ENCODE measurements at regions not wholly inside any gene's neighbourhood (a gene's known extent, or its start where the extent isn't known, plus 50 kb on each side); places are given as distances from the start of the nearest gene placed in this dataset.

DNA sequence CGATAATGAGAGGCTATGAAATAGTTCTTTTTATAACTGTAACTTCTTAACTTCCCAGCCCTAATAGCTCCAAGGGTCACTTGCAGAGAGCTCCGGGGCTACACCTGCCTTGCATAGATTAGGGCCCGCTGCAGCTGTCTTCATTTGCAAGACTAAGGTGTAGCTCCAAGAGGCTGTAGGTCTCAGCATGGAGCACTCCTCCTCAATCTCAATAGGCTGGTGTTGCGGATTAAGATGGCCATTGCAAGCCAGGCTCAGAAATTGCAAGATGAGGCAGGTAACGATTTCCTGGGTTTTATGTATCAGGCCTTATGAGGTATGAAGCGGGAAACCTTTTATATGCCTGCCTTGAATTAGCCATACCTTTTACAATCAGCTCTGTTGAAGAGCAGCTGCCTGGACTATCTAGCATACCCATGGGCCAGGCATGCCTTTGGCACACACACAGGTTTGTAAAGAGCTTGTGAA, 185.7 kb downstream of the TM9SF2 start:
- no peaks in the 10 kb centered on the region for H4K20me1 ChIP-seq (ENCODE audit: insufficient read depth, low read length)
- H3K79me2 ChIP-seq (ENCODE audit: low read length): no peaks in the 10 kb centered on the region
- TF ChIP-seq, protein P1, sequence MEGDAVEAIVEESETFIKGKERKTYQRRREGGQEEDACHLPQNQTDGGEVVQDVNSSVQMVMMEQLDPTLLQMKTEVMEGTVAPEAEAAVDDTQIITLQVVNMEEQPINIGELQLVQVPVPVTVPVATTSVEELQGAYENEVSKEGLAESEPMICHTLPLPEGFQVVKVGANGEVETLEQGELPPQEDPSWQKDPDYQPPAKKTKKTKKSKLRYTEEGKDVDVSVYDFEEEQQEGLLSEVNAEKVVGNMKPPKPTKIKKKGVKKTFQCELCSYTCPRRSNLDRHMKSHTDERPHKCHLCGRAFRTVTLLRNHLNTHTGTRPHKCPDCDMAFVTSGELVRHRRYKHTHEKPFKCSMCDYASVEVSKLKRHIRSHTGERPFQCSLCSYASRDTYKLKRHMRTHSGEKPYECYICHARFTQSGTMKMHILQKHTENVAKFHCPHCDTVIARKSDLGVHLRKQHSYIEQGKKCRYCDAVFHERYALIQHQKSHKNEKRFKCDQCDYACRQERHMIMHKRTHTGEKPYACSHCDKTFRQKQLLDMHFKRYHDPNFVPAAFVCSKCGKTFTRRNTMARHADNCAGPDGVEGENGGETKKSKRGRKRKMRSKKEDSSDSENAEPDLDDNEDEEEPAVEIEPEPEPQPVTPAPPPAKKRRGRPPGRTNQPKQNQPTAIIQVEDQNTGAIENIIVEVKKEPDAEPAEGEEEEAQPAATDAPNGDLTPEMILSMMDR (IDR thresholded peaks at IDR 0.05; ENCODE audit: low read depth, low read length): no peak
- TF ChIP-seq EZH2phosphoT487 (IDR thresholded peaks at IDR 0.05; ENCODE audit: low read depth): no peak
- no peak overlapping the region for H3K4me2 ChIP-seq (ENCODE audit: low read length)
- no peak overlapping the region for H3K27ac ChIP-seq (ENCODE audit: low read length)
- H3K9ac ChIP-seq (ENCODE audit: low read length): no peak overlapping the region
- peaks cover 22% of the 10 kb centered on the region for H3K4me1 ChIP-seq (ENCODE audit: low read length)
- H2AFZ ChIP-seq (ENCODE audit: low read depth, low read length): no peak overlapping the region
- no peak overlapping the region for H3K4me3 ChIP-seq (ENCODE audit: low read length)
- no peaks in the 10 kb centered on the region for H3K9me3 ChIP-seq (ENCODE audit: insufficient read depth, low read length)
- no peaks in the 10 kb centered on the region for H3K36me3 ChIP-seq (replicated peaks; ENCODE audit: low read depth, low read length)
- no peaks in the 10 kb centered on the region for H3K27me3 ChIP-seq (ENCODE audit: low read depth, low read length)

DNA sequence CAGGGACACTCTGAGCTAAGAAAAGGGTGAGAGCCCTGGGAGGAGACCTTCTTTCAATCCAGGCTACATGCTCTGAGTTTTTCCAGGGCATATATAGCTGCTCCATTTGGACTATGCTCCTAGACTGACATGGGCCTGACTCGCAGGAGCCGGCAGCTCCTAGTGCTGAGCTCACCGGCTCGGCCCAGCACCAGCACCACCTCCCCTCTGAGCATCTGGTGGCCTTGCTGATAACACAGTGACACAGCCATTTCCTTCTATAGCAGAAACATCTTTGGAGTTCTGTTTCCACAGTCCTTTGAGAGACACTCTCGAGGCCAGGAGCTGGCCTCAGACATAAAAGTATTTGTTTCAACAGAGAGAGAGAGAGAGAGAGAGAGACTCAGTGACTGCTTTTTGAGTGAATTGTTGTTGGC, 184.9 kb downstream of the TM9SF2 start:
- H3K27ac ChIP-seq (ENCODE audit: low read length): no peak overlapping the region
- H3K4me3 ChIP-seq (ENCODE audit: low read length): no peak overlapping the region
- H3K9ac ChIP-seq (ENCODE audit: low read length): no peak overlapping the region

DNA sequence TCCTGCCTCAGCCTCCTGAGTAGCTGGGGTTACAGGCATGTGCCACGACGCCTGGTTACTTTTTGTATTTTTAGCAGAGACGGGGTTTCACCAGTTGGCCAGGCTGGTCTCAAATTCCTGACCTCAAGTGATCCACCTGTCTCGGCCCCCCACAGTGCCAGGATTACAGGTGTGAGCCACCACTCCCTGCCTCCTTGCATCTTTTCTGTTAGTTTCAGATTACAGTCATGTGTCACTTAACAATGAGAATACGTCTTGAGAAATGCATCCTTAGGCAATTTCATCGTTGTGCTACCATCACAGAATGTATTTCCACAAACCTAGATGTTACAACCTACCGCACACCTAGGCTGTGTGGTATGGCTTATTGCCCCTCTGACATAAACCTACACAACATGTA, 180.4 kb downstream of the TM9SF2 start:
- H3K4me2 ChIP-seq (ENCODE audit: low read length): no peak overlapping the region
- no peaks in the 10 kb centered on the region for H3K79me2 ChIP-seq (ENCODE audit: low read length)
- H3K27me3 ChIP-seq (ENCODE audit: low read depth, low read length): no peaks in the 10 kb centered on the region
- H3K9me3 ChIP-seq (ENCODE audit: insufficient read depth, low read length): no peaks in the 10 kb centered on the region
- no peaks in the 10 kb centered on the region for H3K4me1 ChIP-seq (ENCODE audit: low read length)
- 0 out of 2 replicates have a peak, but pooled peaks cover 3% of the 10 kb centered on the region for H4K20me1 ChIP-seq (ENCODE audit: insufficient read depth, low read length)
- H3K9ac ChIP-seq (ENCODE audit: low read length): no peak overlapping the region
- H3K27ac ChIP-seq (ENCODE audit: low read length): no peak overlapping the region
- H3K4me3 ChIP-seq (ENCODE audit: low read length): no peak overlapping the region
- TF ChIP-seq EZH2phosphoT487 (IDR thresholded peaks at IDR 0.05; ENCODE audit: low read depth): no peak
- TF ChIP-seq, protein P1 (IDR thresholded peaks at IDR 0.05; ENCODE audit: low read depth, low read length): no peak
- no peaks in the 10 kb centered on the region for H3K36me3 ChIP-seq (replicated peaks; ENCODE audit: low read depth, low read length)
- no peak overlapping the region for H2AFZ ChIP-seq (ENCODE audit: low read depth, low read length)

More for the DNA sequence above, 184.9 kb downstream of the TM9SF2 start:
- Histone ChIP-seq H3K9me3 (ENCODE audit: insufficient read depth, low read length) (no peaks in the 10 kb centered on the region), H3K4me2 (ENCODE audit: low read length) (no peak overlapping the region), H3K36me3 (replicated peaks; ENCODE audit: low read depth, low read length) (no peaks in the 10 kb centered on the region), H3K79me2 (ENCODE audit: low read length) (no peaks in the 10 kb centered on the region), H2AFZ (ENCODE audit: low read depth, low read length) (no peak overlapping the region), H3K27me3 (ENCODE audit: low read depth, low read length) (no peaks in the 10 kb centered on the region), H4K20me1 (ENCODE audit: insufficient read depth, low read length) (no peaks in the 10 kb centered on the region), H3K4me1 (ENCODE audit: low read length) (peaks cover 15% of the 10 kb centered on the region)
- no peak for TF ChIP-seq EZH2phosphoT487 (IDR thresholded peaks at IDR 0.05; ENCODE audit: low read depth)
- TF ChIP-seq, protein P1 (IDR thresholded peaks at IDR 0.05; ENCODE audit: low read depth, low read length): no peak

DNA sequence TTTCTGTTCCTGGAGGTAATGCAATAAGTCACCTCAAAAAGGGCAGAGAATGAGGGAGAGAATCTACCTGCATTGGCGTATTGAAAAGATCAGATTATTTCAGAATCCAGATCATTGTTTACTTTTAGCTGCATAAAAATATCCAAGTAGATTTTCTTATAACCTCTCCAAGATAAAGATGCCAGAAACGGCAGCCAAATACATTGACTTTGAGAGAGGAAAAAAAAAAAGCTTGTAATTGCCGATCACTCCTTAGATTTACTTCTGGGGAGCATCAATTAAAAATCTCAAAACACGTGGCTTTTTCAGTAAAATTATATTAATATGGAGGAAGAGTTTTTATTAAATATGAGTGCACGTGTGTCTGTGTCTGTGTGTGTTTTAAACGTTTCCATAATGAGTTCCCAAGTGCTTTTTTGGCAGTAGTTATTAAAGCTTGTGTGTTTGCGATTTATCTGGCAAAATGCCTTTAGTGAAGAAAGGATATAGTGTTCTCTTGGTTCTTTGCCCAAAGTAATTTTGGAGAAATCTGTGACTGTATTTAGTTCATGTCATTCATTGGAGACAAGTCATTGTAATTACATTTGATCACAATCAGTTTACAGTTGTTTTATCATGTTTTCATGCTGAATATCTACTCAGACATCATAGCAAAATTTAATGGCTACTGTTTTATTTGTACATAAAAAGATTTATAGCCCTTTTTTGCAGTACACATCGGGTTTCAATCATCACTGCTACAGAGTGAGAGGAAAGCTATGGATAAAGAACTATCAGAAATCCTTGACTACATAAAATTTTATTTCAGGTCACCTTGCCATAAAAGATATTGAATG, 176.1 kb downstream of the TM9SF2 start:
- Histone ChIP-seq H3K4me3 (ENCODE audit: low read length) (no peak overlapping the region), H3K9me3 (ENCODE audit: insufficient read depth, low read length) (no peaks in the 10 kb centered on the region), H3K27me3 (ENCODE audit: low read depth, low read length) (no peaks in the 10 kb centered on the region), H3K27ac (ENCODE audit: low read length) (no peak overlapping the region), H3K9ac (ENCODE audit: low read length) (no peak overlapping the region), H3K79me2 (ENCODE audit: low read length) (no peaks in the 10 kb centered on the region), H3K4me1 (ENCODE audit: low read length) (no peaks in the 10 kb centered on the region), H3K4me2 (ENCODE audit: low read length) (no peak overlapping the region), H3K36me3 (replicated peaks; ENCODE audit: low read depth, low read length) (no peaks in the 10 kb centered on the region), H2AFZ (ENCODE audit: low read depth, low read length) (no peak overlapping the region), H4K20me1 (ENCODE audit: insufficient read depth, low read length) (0 out of 2 replicates have a peak, but pooled peaks cover 3% of the 10 kb centered on the region)
- no peak for TF ChIP-seq EZH2phosphoT487 (IDR thresholded peaks at IDR 0.05; ENCODE audit: low read depth)
- TF ChIP-seq, protein P1 (IDR thresholded peaks at IDR 0.05; ENCODE audit: low read depth, low read length): no peak
